GM18907 (cell line): ENCODE measurements at regions not wholly inside any gene's neighbourhood (a gene's known extent, or its start where the extent isn't known, plus 50 kb on each side); places are given as distances from the start of the nearest gene placed in this dataset.
"Not testable (repeated sequence)": the region's sequence is repeated elsewhere in the genome, so short reads cannot be mapped to it uniquely, and the experiment has no call there.

ENCODE experiments used
- ATAC-seq: cut with Tn5 transposase; IDR thresholded peaks from one replicate; pipeline ENCODE4 v1.9.1; 2021; ENCODE audit warnings: mild to moderate bottlenecking, moderate library complexity; ENCODE audit not compliant: unreplicated experiment

GRCh38 chr7:142637240-142637639, 112.0 kb upstream of the PRSS1 start:
- no peak for ATAC-seq

- ATAC-seq, result no peak
Observed at GRCh38 chr7:142636751-142637150, 112.5 kb upstream of the PRSS1 start.

GRCh38 chr7:142636107-142636506, 113.2 kb upstream of the PRSS1 start:
- ATAC-seq, result not testable (repeated sequence)

- peak; percentile 96 for ATAC-seq
Observed at GRCh38 chr7:142632271-142633134, 116.8 kb upstream of the PRSS1 start.

- ATAC-seq, result no peak
Observed at GRCh38 chr7:142629588-142630260, 119.5 kb upstream of the PRSS1 start.

- ATAC-seq, result no peak
Observed at GRCh38 chr7:142628945-142629344, 120.3 kb upstream of the PRSS1 start.

- not testable (repeated sequence) for ATAC-seq
Observed at GRCh38 chr7:142627223-142627622, 122.0 kb upstream of the PRSS1 start.

- peak; percentile 74 for ATAC-seq
Observed at GRCh38 chr7:142626420-142627035, 122.7 kb upstream of the PRSS1 start.

GRCh38 chr7:142625216-142625615, 124.1 kb upstream of the PRSS1 start:
- not testable (repeated sequence) for ATAC-seq

- no peak for ATAC-seq
Observed at GRCh38 chr7:142620402-142620801, 128.9 kb upstream of the PRSS1 start.

GRCh38 chr7:142618655-142619351, 130.5 kb upstream of the PRSS1 start:
- no peak for ATAC-seq

- ATAC-seq, result no peak
Observed at GRCh38 chr7:142616842-142617241, 132.4 kb upstream of the PRSS1 start.

GRCh38 chr7:142616121-142616643, 133.1 kb upstream of the PRSS1 start:
- ATAC-seq, result no peak

- no peak for ATAC-seq
Observed at GRCh38 chr7:142615508-142615907, 133.8 kb upstream of the PRSS1 start.

GRCh38 chr7:142614116-142614515, 135.2 kb upstream of the PRSS1 start:
- ATAC-seq, result no peak

GRCh38 chr7:142612237-142612881, 136.9 kb upstream of the PRSS1 start:
- no peak for ATAC-seq

- no peak for ATAC-seq
Observed at GRCh38 chr7:142611566-142612236, 137.6 kb upstream of the PRSS1 start.

- ATAC-seq, result no peak
Observed at GRCh38 chr7:142608630-142609428, 140.4 kb upstream of the PRSS1 start.

GRCh38 chr7:142607351-142607750, 141.9 kb upstream of the PRSS1 start:
- no peak for ATAC-seq
